NCI-H1930 (cell line): ENCODE measurements at regions not wholly inside any gene's neighbourhood (a gene's known extent, or its start where the extent isn't known, plus 50 kb on each side); places are given as distances from the start of the nearest gene placed in this dataset.
"Not testable (repeated sequence)": the region's sequence is repeated elsewhere in the genome, so short reads cannot be mapped to it uniquely, and the experiment has no call there.

Source experiments
- DNase-seq, 2 experiments: peaks; one replicate each; lab custom pipeline; 2025; lab: John Stamatoyannopoulos, UW

- no peak for DNase-seq
These were observed 221.4 kb upstream of the ST6GAL2 start for GRCh38 chr2:107107351-107107750.

- DNase-seq = no peak
These were observed 222.6 kb upstream of the ST6GAL2 start for GRCh38 chr2:107108556-107108955.

- DNase-seq = no peak
These were observed 225.7 kb upstream of the ST6GAL2 start for GRCh38 chr2:107111623-107112022.

- no peak for DNase-seq
These were observed 226.6 kb upstream of the ST6GAL2 start for GRCh38 chr2:107112561-107112960.

- DNase-seq = no peak
These were observed 242.4 kb upstream of the ST6GAL2 start for GRCh38 chr2:107128381-107128780.

GRCh38 chr2:107132070-107132469, 246.1 kb upstream of the ST6GAL2 start:
- DNase-seq = no peak

GRCh38 chr2:107132746-107133145, 246.8 kb upstream of the ST6GAL2 start:
- no peak for DNase-seq

- no peak for DNase-seq
These were observed 247.4 kb upstream of the ST6GAL2 start for GRCh38 chr2:107133412-107133811.

GRCh38 chr2:107136733-107137132, 250.8 kb upstream of the ST6GAL2 start:
- no peak for DNase-seq

GRCh38 chr2:107137706-107138105, 251.7 kb upstream of the ST6GAL2 start:
- DNase-seq = no peak

- DNase-seq = no peak
These were observed 260.2 kb upstream of the ST6GAL2 start for GRCh38 chr2:107146181-107146580.

- not testable (repeated sequence) for DNase-seq
These were observed 260.7 kb upstream of the ST6GAL2 start for GRCh38 chr2:107146645-107147044.

- DNase-seq = no peak
These were observed 262.1 kb upstream of the ST6GAL2 start for GRCh38 chr2:107148055-107148454.

- DNase-seq = no peak
These were observed 262.5 kb upstream of the ST6GAL2 start for GRCh38 chr2:107148496-107148895.

- DNase-seq = no peak
These were observed 274.8 kb upstream of the ST6GAL2 start for GRCh38 chr2:107160640-107161239.

- DNase-seq = no peak
These were observed 282.2 kb upstream of the ST6GAL2 start for GRCh38 chr2:107168141-107168540.

GRCh38 chr2:107174171-107174570, 288.2 kb upstream of the ST6GAL2 start:
- no peak for DNase-seq

- no peak for DNase-seq
These were observed 297.0 kb upstream of the ST6GAL2 start for GRCh38 chr2:107182981-107183380.

- no peak for DNase-seq
These were observed 301.9 kb upstream of the ST6GAL2 start for GRCh38 chr2:107187870-107188269.

GRCh38 chr2:107195631-107196030, 309.7 kb upstream of the ST6GAL2 start:
- DNase-seq = no peak

- no peak for DNase-seq
These were observed 311.8 kb upstream of the ST6GAL2 start for GRCh38 chr2:107197594-107198294.

GRCh38 chr2:107202962-107203591, 317.1 kb upstream of the ST6GAL2 start:
- DNase-seq = no peak
